Neural progenitor cell (in vitro differentiated cells): ENCODE measurements at regions not wholly inside any gene's neighbourhood (a gene's known extent, or its start where the extent isn't known, plus 50 kb on each side); places are given as distances from the start of the nearest gene placed in this dataset.

Source experiments
- DNase-seq: peaks from one replicate; pipeline ENCODE4 v3.0.0-alpha.2; 2016; ENCODE audit warnings: low spot score
- H2AFZ ChIP-seq: fragments of 200-600 bp; sonication (generic); replicated peaks from 2 replicates; pipeline ENCODE4 v1.6.1; 2016; ENCODE audit warnings: antibody characterized with exemption
- H3F3A ChIP-seq: fragments of 200-600 bp; sonication (generic); 2 replicates; pipeline ENCODE4 v1.6.1; 2016; ENCODE audit warnings: antibody characterized with exemption, low read depth
- H3K27ac ChIP-seq: fragments of 200-600 bp; sonication (generic); 2 replicates; pipeline ENCODE4 v1.5.1; 2016; ENCODE audit warnings: mild to moderate bottlenecking
- H3K27me3 ChIP-seq: fragments of 200-600 bp; sonication (generic); 2 replicates; pipeline ENCODE4 v1.6.1; 2016; ENCODE audit warnings: mild to moderate bottlenecking, moderate library complexity
- H3K36me3 ChIP-seq: fragments of 200-600 bp; sonication (generic); 2 replicates; pipeline ENCODE4 v1.5.1; 2016
- H3K4me1 ChIP-seq: fragments of 200-600 bp; sonication (generic); 2 replicates; pipeline ENCODE4 v1.6.1; 2016; ENCODE audit warnings: mixed run types
- H3K4me2 ChIP-seq: fragments of 200-600 bp; sonication (generic); 2 replicates; pipeline ENCODE4 v1.6.1; 2016
- H3K4me3 ChIP-seq: fragments of 200-600 bp; sonication (generic); 2 replicates; pipeline ENCODE4 v1.5.1; 2016
- H3K79me2 ChIP-seq: fragments of 200-600 bp; sonication (generic); 2 replicates; pipeline ENCODE4 v1.6.1; 2016; ENCODE audit warnings: low read depth
- H3K9ac ChIP-seq: fragments of 200-600 bp; sonication (generic); 2 replicates; pipeline ENCODE4 v1.6.1; 2016
- H3K9me3 ChIP-seq: fragments of 200-600 bp; sonication (generic); 2 replicates; pipeline ENCODE4 v1.5.1; 2016; ENCODE audit warnings: low read depth
- H4K20me1 ChIP-seq: fragments of 200-600 bp; sonication (generic); 2 replicates; pipeline ENCODE4 v1.6.1; 2016; ENCODE audit warnings: low read depth
- H3K27ac Mint-ChIP-seq: 3 replicates; pipeline ENCODE4 v1.8.0; 2021; ENCODE audit warnings: mixed read lengths
- H3K27me3 Mint-ChIP-seq: 2 replicates; pipeline ENCODE4 v1.8.0; 2022; ENCODE audit warnings: low read depth, mild to moderate bottlenecking, inconsistent platforms, moderate library complexity, mixed read lengths; ENCODE audit not compliant: insufficient read depth
- H3K36me3 Mint-ChIP-seq: 3 replicates; pipeline ENCODE4 v1.8.0; 2021; ENCODE audit warnings: mixed read lengths
- H3K4me1 Mint-ChIP-seq: 3 replicates; pipeline ENCODE4 v1.8.0; 2021; ENCODE audit warnings: mixed read lengths
- H3K4me3 Mint-ChIP-seq: 3 replicates; pipeline ENCODE4 v1.8.0; 2021; ENCODE audit warnings: mild to moderate bottlenecking, moderate library complexity, mixed read lengths
- H3K9me3 Mint-ChIP-seq: 3 replicates; pipeline ENCODE4 v1.8.0; 2020; ENCODE audit warnings: mixed read lengths
- CTCF ChIP-seq: fragments of 200-600 bp; sonication (generic); IDR thresholded peaks from 2 replicates; pipeline ENCODE4 v1.5.1; 2017; ENCODE audit warnings: antibody characterized with exemption, mild to moderate bottlenecking
- EZH2 ChIP-seq: fragments of 200-600 bp; sonication (generic); IDR thresholded peaks from 2 replicates; pipeline ENCODE4 v1.6.1; 2017; ENCODE audit warnings: antibody characterized with exemption, mild to moderate bottlenecking, moderate library complexity
- EZH2phosphoT487 ChIP-seq: fragments of 200-600 bp; sonication (generic); IDR thresholded peaks from 2 replicates; pipeline ENCODE4 v1.6.1; 2017; ENCODE audit warnings: antibody characterized with exemption

- Mint-ChIP-seq H3K36me3 (no peaks in the 10 kb centered on the region), H3K4me1 (no peaks in the 10 kb centered on the region), H3K27me3 (no peaks in the 10 kb centered on the region), H3K9me3 (peaks cover 2% of the 10 kb centered on the region), H3K4me3 (no peak overlapping the region), H3K27ac (no peak overlapping the region)
- Histone ChIP-seq H3K9ac (no peak overlapping the region), H3K36me3 (no peaks in the 10 kb centered on the region), H4K20me1 (no peaks in the 10 kb centered on the region), H3K27ac (no peak overlapping the region), H3K9me3 (no peaks in the 10 kb centered on the region), H3K4me1 (no peaks in the 10 kb centered on the region), H3K4me2 (no peak overlapping the region), H3K4me3 (no peak overlapping the region), H3K27me3 (no peaks in the 10 kb centered on the region), H2AFZ (no peak overlapping the region), H3F3A (no peaks in the 10 kb centered on the region), H3K79me2 (no peaks in the 10 kb centered on the region)
- no peak for DNase-seq
- TF ChIP-seq CTCF = no peak
- no peak for TF ChIP-seq EZH2phosphoT487
- TF ChIP-seq EZH2 = no peak
Measured at GRCh38 chr10:61081301-61081700, 137.3 kb upstream of the RHOBTB1 start.

- Histone ChIP-seq H3K9me3 (no peaks in the 10 kb centered on the region), H3K4me1 (no peaks in the 10 kb centered on the region), H4K20me1 (no peaks in the 10 kb centered on the region), H3F3A (no peaks in the 10 kb centered on the region), H3K4me2 (no peak overlapping the region), H2AFZ (no peak overlapping the region), H3K9ac (no peak overlapping the region), H3K36me3 (no peaks in the 10 kb centered on the region), H3K27me3 (no peaks in the 10 kb centered on the region), H3K4me3 (no peak overlapping the region), H3K27ac (no peak overlapping the region), H3K79me2 (no peaks in the 10 kb centered on the region)
- H3K9me3 Mint-ChIP-seq = no peaks in the 10 kb centered on the region
- no peaks in the 10 kb centered on the region for H3K4me1 Mint-ChIP-seq
- H3K27ac Mint-ChIP-seq = no peak overlapping the region
- H3K36me3 Mint-ChIP-seq = no peaks in the 10 kb centered on the region
- TF ChIP-seq EZH2phosphoT487 (no peak), CTCF (no peak), EZH2 (no peak)
- H3K27me3 Mint-ChIP-seq = peaks cover 2% of the 10 kb centered on the region
- DNase-seq = no peak
- no peak overlapping the region for H3K4me3 Mint-ChIP-seq
Measured at GRCh38 chr10:61078542-61079275, 134.7 kb upstream of the RHOBTB1 start.

GRCh38 chr10:61076572-61077114 is 132.7 kb upstream of the RHOBTB1 start:
- no peak for TF ChIP-seq EZH2
- no peak for TF ChIP-seq CTCF
- no peak for TF ChIP-seq EZH2phosphoT487
- Histone ChIP-seq H4K20me1 (no peaks in the 10 kb centered on the region), H3K27ac (no peak overlapping the region), H3K9ac (no peak overlapping the region), H3K4me1 (no peaks in the 10 kb centered on the region), H3K4me2 (no peak overlapping the region), H3K79me2 (no peaks in the 10 kb centered on the region), H3K4me3 (no peak overlapping the region), H3K27me3 (no peaks in the 10 kb centered on the region), H3K9me3 (no peaks in the 10 kb centered on the region), H3K36me3 (no peaks in the 10 kb centered on the region), H2AFZ (no peak overlapping the region), H3F3A (no peaks in the 10 kb centered on the region)
- Mint-ChIP-seq H3K4me3 (no peak overlapping the region), H3K4me1 (no peaks in the 10 kb centered on the region), H3K27me3 (peaks cover 2% of the 10 kb centered on the region), H3K36me3 (no peaks in the 10 kb centered on the region), H3K27ac (no peak overlapping the region), H3K9me3 (no peaks in the 10 kb centered on the region)
- DNase-seq = no peak
